HEK293T (cell line): ENCODE measurements at regions not wholly inside any gene's neighbourhood (a gene's known extent, or its start where the extent isn't known, plus 50 kb on each side); places are given as distances from the start of the nearest gene placed in this dataset.

ENCODE experiments used
- ARNT ChIP-seq: fragments of 450-650 bp; IDR thresholded peaks from 2 replicates; pipeline ENCODE4 v1.6.1; 2017; ENCODE audit warnings: mild to moderate bottlenecking
- CTBP1 ChIP-seq: fragments of 450-650 bp; IDR thresholded peaks from 2 replicates; pipeline ENCODE4 v1.6.1; 2016; ENCODE audit warnings: borderline replicate concordance
- ELF4 ChIP-seq: fragments of 450-650 bp; IDR thresholded peaks from 2 replicates; pipeline ENCODE4 v1.6.1; 2017; ENCODE audit warnings: antibody characterized with exemption
- FOXA1 ChIP-seq: fragments of 450-650 bp; IDR thresholded peaks from 2 replicates; pipeline ENCODE4 v1.6.1; 2016; ENCODE audit warnings: mild to moderate bottlenecking
- FOXK2 ChIP-seq: fragments of 450-650 bp; IDR thresholded peaks from 2 replicates; pipeline ENCODE4 v1.6.1; 2016; ENCODE audit warnings: mild to moderate bottlenecking
- FOXM1 ChIP-seq: fragments of 450-650 bp; IDR thresholded peaks from 2 replicates; pipeline ENCODE4 v1.6.1; 2017; ENCODE audit warnings: mild to moderate bottlenecking, borderline replicate concordance
- HDGF ChIP-seq: fragments of 450-650 bp; IDR thresholded peaks from 2 replicates; pipeline ENCODE4 v1.6.1; 2017; ENCODE audit warnings: antibody characterized with exemption, borderline replicate concordance
- L3MBTL2 ChIP-seq: fragments of 450-650 bp; conservative IDR thresholded peaks from 2 replicates; pipeline ENCODE4 v1.6.1; 2016; ENCODE audit warnings: mild to moderate bottlenecking
- NFRKB ChIP-seq: fragments of 450-650 bp; IDR thresholded peaks from 2 replicates; pipeline ENCODE4 v1.6.1; 2016; ENCODE audit warnings: mild to moderate bottlenecking, moderate library complexity
- PKNOX1 ChIP-seq: fragments of 450-650 bp; IDR thresholded peaks from 2 replicates; pipeline ENCODE4 v1.6.1; 2016
- SP1 ChIP-seq: fragments of 450-650 bp; IDR thresholded peaks from 2 replicates; pipeline ENCODE4 v1.6.1; 2017
- SUZ12 ChIP-seq: fragments of 450-650 bp; IDR thresholded peaks from 2 replicates; pipeline ENCODE4 v1.6.1; 2016; ENCODE audit warnings: mild to moderate bottlenecking
- TARDBP ChIP-seq: fragments of 450-650 bp; IDR thresholded peaks from 2 replicates; pipeline ENCODE4 v1.6.1; 2016

GRCh38 chr18:24611075-24611474 is 150.6 kb downstream of the HRH4 start:
- TF ChIP-seq PKNOX1 (no peak), ARNT (no peak), ELF4 (no peak), SP1 (no peak), FOXK2 (no peak), FOXM1 (no peak), NFRKB (no peak), CTBP1 (no peak), TARDBP (no peak), SUZ12 (no peak), L3MBTL2 (no peak), HDGF (no peak), FOXA1 (no peak)
